ENCODE measurements at regions not wholly inside any gene's neighbourhood (a gene's known extent, or its start where the extent isn't known, plus 50 kb on each side); places are given as distances from the start of the nearest gene placed in this dataset.

DNA sequence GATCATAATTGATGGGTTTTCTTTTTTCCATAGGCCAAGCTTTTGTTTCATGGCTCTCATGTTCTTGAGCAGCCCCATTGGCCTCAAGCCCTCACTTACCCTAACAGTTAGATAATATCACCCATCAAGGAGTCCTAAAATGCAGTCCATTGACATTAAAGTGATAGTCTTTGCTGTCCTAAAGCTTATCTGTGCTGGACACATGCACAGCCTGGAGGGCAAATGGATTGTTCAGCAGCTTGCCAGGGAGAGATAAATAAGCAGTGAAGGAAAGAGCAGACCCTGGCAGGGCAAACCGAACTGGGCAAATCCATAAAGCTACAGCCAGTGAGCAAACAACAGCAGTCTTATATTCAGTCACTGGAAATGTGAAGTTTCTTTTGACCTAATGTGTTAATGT lies 199.6 kb upstream of the MID1 start:
- no peak overlapping the region for H3K56ac ChIP-seq (ENCODE audit: extremely low read depth, insufficient read depth, low read length)
- H2AFZ ChIP-seq (replicated peaks; ENCODE audit: low read length, poor library complexity) = no peak overlapping the region
- no peaks in the 10 kb centered on the region for H3K36me3 ChIP-seq (ENCODE audit: control insufficient read depth, insufficient read depth, low read length)
- BruUV-seq (replicated peaks) = no TSS peak
- no peak overlapping the region for H2BK15ac ChIP-seq (ENCODE audit: low read depth, low read length)
- H3K27ac ChIP-seq (ENCODE audit: insufficient read depth, low read length) = no peak overlapping the region
- H3K4me2 ChIP-seq (ENCODE audit: low read depth, low read length) = no peak overlapping the region
- intact Hi-C loops (cut with micrococcal nuclease) = no loop called here
- H2AK9ac ChIP-seq (replicated peaks; ENCODE audit: low read depth, low read length, poor library complexity) = no peak overlapping the region
- no peak overlapping the region for H2AK5ac ChIP-seq (ENCODE audit: low read depth, low read length)
- dilution Hi-C loops (cut with HindIII; ENCODE audit: low sequenced_read_pairs, unreplicated experiment) = no loop called here
- no peak overlapping the region for H3K9ac ChIP-seq (ENCODE audit: low read depth, low read length)
- H3K9me1 ChIP-seq (ENCODE audit: insufficient read depth, low read length) = no peaks in the 10 kb centered on the region
- no peak overlapping the region for H3K23ac ChIP-seq (ENCODE audit: low read depth, low read length)
- POLR2A ChIA-PET (ENCODE audit: unreplicated experiment) = no interaction called here
- no peak for TF ChIP-seq RCOR1 (IDR thresholded peaks at IDR 0.05; ENCODE audit: insufficient replicate concordance, low read length)
- TF ChIP-seq MXI1 (IDR thresholded peaks at IDR 0.05; ENCODE audit: borderline replicate concordance, low read depth, low read length) = no peak
- no peak for TF ChIP-seq RAD21 (IDR thresholded peaks at IDR 0.05; ENCODE audit: low read length)
- TF ChIP-seq BHLHE40 (IDR thresholded peaks at IDR 0.05; ENCODE audit: low read depth, low read length) = no peak
- TF ChIP-seq FOS (IDR thresholded peaks at IDR 0.05; ENCODE audit: low read depth, low read length) = no peak
- TF ChIP-seq, protein P1, sequence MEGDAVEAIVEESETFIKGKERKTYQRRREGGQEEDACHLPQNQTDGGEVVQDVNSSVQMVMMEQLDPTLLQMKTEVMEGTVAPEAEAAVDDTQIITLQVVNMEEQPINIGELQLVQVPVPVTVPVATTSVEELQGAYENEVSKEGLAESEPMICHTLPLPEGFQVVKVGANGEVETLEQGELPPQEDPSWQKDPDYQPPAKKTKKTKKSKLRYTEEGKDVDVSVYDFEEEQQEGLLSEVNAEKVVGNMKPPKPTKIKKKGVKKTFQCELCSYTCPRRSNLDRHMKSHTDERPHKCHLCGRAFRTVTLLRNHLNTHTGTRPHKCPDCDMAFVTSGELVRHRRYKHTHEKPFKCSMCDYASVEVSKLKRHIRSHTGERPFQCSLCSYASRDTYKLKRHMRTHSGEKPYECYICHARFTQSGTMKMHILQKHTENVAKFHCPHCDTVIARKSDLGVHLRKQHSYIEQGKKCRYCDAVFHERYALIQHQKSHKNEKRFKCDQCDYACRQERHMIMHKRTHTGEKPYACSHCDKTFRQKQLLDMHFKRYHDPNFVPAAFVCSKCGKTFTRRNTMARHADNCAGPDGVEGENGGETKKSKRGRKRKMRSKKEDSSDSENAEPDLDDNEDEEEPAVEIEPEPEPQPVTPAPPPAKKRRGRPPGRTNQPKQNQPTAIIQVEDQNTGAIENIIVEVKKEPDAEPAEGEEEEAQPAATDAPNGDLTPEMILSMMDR (conservative IDR thresholded peaks at IDR 0.05; ENCODE audit: low read depth, low read length) = no peak
- TF ChIP-seq, protein P2, sequence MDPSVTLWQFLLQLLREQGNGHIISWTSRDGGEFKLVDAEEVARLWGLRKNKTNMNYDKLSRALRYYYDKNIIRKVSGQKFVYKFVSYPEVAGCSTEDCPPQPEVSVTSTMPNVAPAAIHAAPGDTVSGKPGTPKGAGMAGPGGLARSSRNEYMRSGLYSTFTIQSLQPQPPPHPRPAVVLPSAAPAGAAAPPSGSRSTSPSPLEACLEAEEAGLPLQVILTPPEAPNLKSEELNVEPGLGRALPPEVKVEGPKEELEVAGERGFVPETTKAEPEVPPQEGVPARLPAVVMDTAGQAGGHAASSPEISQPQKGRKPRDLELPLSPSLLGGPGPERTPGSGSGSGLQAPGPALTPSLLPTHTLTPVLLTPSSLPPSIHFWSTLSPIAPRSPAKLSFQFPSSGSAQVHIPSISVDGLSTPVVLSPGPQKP (IDR thresholded peaks at IDR 0.05; ENCODE audit: borderline replicate concordance, low read depth, low read length) = no peak
- TF ChIP-seq NFE2L2 (IDR thresholded peaks at IDR 0.05; ENCODE audit: low read depth, low read length) = no peak
- no peak for TF ChIP-seq CEBPB (IDR thresholded peaks at IDR 0.05; ENCODE audit: low read depth, low read length)
- TF ChIP-seq MAZ (IDR thresholded peaks at IDR 0.05; ENCODE audit: borderline replicate concordance, low read depth, low read length) = no peak
- TF ChIP-seq RFX5 (IDR thresholded peaks at IDR 0.05; ENCODE audit: low read depth, low read length) = no peak
- no peak for TF ChIP-seq SMC3 (IDR thresholded peaks at IDR 0.05; ENCODE audit: low read depth, low read length)
- TF ChIP-seq CHD1 (IDR thresholded peaks at IDR 0.05; ENCODE audit: low read depth, low read length) = no peak
- TF ChIP-seq, protein P3, sequence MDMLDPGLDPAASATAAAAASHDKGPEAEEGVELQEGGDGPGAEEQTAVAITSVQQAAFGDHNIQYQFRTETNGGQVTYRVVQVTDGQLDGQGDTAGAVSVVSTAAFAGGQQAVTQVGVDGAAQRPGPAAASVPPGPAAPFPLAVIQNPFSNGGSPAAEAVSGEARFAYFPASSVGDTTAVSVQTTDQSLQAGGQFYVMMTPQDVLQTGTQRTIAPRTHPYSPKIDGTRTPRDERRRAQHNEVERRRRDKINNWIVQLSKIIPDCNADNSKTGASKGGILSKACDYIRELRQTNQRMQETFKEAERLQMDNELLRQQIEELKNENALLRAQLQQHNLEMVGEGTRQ (IDR thresholded peaks at IDR 0.05; ENCODE audit: low read depth, low read length) = no peak
- TF ChIP-seq MAFK (IDR thresholded peaks at IDR 0.05; ENCODE audit: low read depth, low read length) = no peak
- TF ChIP-seq POLR2A (IDR thresholded peaks at IDR 0.05; ENCODE audit: low read depth, low read length) = no peak
- CTCF ChIA-PET = no interaction called here
- no peak overlapping the region for H4K5ac ChIP-seq (ENCODE audit: low read depth, low read length)
- H2BK5ac ChIP-seq (ENCODE audit: low read depth, low read length, poor library complexity, severe bottlenecking) = no peak overlapping the region
- H4K8ac ChIP-seq (ENCODE audit: low read depth in 2 of 2, low read length in 2 of 2) = no peak overlapping the region
- no peaks in the 10 kb centered on the region for H3K79me1 ChIP-seq (ENCODE audit: low read depth in 1 of 2, low read length in 2 of 2)
- no peaks in the 10 kb centered on the region for H3K4me1 ChIP-seq (ENCODE audit: control insufficient read depth, insufficient read depth, low read length)
- in situ Hi-C loops (cut with MboI; ENCODE audit: low sequenced_read_pairs) = no loop called here
- DNase-seq (no peak), ATAC-seq (ENCODE audit: low read depth) (no peak)
- H2BK120ac ChIP-seq (ENCODE audit: low read depth, low read length) = no peak overlapping the region
- H3K14ac ChIP-seq (replicated peaks; ENCODE audit: low read depth, low read length) = no peak overlapping the region
- no peaks in the 10 kb centered on the region for H4K20me1 ChIP-seq (ENCODE audit: insufficient read depth, low read length)
- no peak overlapping the region for H3K18ac ChIP-seq (ENCODE audit: low read depth, low read length)
- H2BK20ac ChIP-seq (ENCODE audit: low read depth, low read length) = no peak overlapping the region
- no peaks in the 10 kb centered on the region for H3K27me3 ChIP-seq (ENCODE audit: control insufficient read depth, insufficient read depth, low read length)
- H3K9me3 ChIP-seq (ENCODE audit: control insufficient read depth, insufficient read depth, low read length) = no peaks in the 10 kb centered on the region
- no peak overlapping the region for H3K4me3 ChIP-seq (ENCODE audit: insufficient read depth, low read depth, low read length)
- H4K91ac ChIP-seq (ENCODE audit: insufficient read depth, low read depth, low read length) = no peak overlapping the region
- H3K4ac ChIP-seq (ENCODE audit: low read depth, low read length) = no peak overlapping the region
- no CpG with 5 or more reads among the region's 1 CpG for WGBS, 2 experiments (ENCODE audit: extremely low coverage in 2 of 2, insufficient read length in 1 of 2)
